ENCODE measurements at regions not wholly inside any gene's neighbourhood (a gene's known extent, or its start where the extent isn't known, plus 50 kb on each side); places are given as distances from the start of the nearest gene placed in this dataset.

DNA sequence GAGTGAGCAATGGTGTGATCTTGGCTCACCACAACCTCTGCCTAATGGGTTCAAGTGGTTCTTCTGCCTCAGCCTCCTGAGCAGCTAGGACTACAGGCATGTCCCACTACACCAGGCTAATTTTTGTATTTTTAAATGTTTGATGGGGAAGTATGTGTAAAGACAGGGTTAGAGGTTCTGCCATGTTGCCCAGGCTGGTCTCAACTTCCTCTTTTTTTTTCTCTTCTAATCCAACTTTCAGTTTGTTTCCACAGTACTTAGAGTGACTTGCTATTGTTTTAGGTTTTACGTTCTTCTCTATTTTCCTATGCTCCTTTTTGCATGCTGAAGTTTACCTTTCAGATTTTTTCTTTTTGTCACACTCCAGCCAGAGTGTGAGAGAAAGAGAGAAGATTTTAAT, 1433.0 kb downstream of the UQCRFS1 start:
- TF ChIP-seq CTCF (conservative IDR thresholded peaks at IDR 0.05; ENCODE audit: low read length) (no peak), EZH2phosphoT487 (IDR thresholded peaks at IDR 0.05; ENCODE audit: borderline replicate concordance) (no peak)

Data from Loucy (cell line).